GM12874 (cell line): ENCODE measurements at regions not wholly inside any gene's neighbourhood (a gene's known extent, or its start where the extent isn't known, plus 50 kb on each side); places are given as distances from the start of the nearest gene placed in this dataset.

Experiments
- TF ChIP-seq, protein P1 (sequence below): IDR thresholded peaks from 2 replicates; pipeline ENCODE4 v1.5.1; 2011; ENCODE audit warnings: low read depth, mild to moderate bottlenecking, control low read depth, low read length, moderate library complexity; ENCODE audit not compliant: insufficient read depth

DNA sequence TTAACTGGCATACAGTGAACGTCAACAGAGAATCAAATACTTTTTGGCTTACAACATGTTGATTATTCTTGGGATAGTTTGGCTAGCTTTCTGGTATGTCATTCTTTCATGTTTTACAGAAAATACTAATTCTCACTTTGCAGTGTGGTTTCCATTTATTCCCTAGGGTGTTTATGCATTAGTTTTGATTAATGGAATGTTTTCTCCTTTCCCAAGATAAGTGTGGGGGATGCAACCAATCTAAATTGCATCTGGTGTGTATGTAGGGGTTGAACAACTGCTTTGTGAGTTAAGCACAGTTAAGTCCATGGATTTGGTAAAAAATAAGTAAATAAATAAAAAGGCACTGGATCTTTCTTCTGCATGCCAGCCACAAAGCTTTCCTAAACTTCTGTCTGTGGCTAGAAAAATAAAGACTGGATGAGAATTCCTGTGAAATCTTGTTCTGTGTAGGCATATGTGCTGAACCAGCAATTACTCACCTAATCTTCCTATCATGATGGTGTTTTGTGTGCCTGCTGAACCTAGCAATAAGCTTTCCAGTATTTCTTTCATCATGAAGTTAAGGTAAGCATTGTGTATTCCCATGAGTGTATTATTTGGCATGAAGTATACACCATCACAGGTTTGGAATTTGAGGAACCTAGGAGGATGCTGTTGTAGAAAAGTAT, 50.6 kb upstream of the TENM3 start:
- TF ChIP-seq, protein P1, sequence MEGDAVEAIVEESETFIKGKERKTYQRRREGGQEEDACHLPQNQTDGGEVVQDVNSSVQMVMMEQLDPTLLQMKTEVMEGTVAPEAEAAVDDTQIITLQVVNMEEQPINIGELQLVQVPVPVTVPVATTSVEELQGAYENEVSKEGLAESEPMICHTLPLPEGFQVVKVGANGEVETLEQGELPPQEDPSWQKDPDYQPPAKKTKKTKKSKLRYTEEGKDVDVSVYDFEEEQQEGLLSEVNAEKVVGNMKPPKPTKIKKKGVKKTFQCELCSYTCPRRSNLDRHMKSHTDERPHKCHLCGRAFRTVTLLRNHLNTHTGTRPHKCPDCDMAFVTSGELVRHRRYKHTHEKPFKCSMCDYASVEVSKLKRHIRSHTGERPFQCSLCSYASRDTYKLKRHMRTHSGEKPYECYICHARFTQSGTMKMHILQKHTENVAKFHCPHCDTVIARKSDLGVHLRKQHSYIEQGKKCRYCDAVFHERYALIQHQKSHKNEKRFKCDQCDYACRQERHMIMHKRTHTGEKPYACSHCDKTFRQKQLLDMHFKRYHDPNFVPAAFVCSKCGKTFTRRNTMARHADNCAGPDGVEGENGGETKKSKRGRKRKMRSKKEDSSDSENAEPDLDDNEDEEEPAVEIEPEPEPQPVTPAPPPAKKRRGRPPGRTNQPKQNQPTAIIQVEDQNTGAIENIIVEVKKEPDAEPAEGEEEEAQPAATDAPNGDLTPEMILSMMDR, result no peak

DNA sequence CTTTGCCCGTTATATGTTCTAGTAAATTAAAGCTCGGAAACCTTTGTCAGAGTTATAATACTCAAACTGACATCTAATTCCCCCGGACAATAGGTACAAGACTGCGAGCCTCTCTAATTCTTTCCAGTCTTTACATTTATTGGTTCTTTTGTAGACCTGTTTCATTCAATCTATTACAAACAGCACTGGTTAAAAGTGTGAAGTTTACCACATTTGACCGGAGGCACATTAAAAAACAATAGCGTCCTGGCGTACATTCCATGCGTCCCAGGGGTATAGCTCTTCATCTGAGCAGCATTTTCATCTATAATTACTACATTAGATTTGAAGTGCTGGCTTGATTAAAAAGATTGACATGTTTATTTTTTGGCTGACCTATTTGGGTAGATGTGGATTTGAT, 49.9 kb upstream of the TENM3 start:
- TF ChIP-seq, protein P1, result no peak
